Heart left ventricle (tissue), 16 donors: ENCODE measurements at regions not wholly inside any gene's neighbourhood (a gene's known extent, or its start where the extent isn't known, plus 50 kb on each side); places are given as distances from the start of the nearest gene placed in this dataset.

Source experiments
- ATAC-seq, 4 donors: fragments of 200-7000 bp; cut with Tn5 transposase; one replicate each; pipeline ENCODE4 v1.9.1; 2020 to 2022; ENCODE audit warnings: moderate library complexity in 4 of 4, mild to moderate bottlenecking in 3 of 4, moderate number of reproducible peaks in 1 of 4
- DNase-seq, 5 donors: peaks; one replicate each; pipeline ENCODE4 v3.0.0-alpha.2; 2020
- H3K27ac ChIP-seq, 12 donors: fragments of 200-600 bp; sonication (generic) in 4 of 12; one replicate each; pipeline versions ENCODE4 v1.5.0 to v1.8.0; 2016 to 2022; ENCODE audit warnings: mild to moderate bottlenecking in 2 of 12
- H3K27me3 ChIP-seq, 9 donors: fragments of 200-600 bp; sonication (generic) in 2 of 9; one replicate each; pipeline versions ENCODE4 v1.5.1 to v1.8.0; 2016 to 2022; ENCODE audit warnings: mild to moderate bottlenecking in 3 of 9
- H3K36me3 ChIP-seq, 9 donors: fragments of 200-600 bp; sonication (generic) in 2 of 9; one replicate each; pipeline versions ENCODE4 v1.5.0 to v1.8.0; 2018 to 2022; ENCODE audit warnings: mild to moderate bottlenecking in 2 of 9
- H3K4me1 ChIP-seq, 12 donors: fragments of 200-600 bp; sonication (generic) in 4 of 12; one replicate each; pipeline versions ENCODE4 v1.5.0 to v1.8.0; 2016 to 2022; ENCODE audit warnings: mild to moderate bottlenecking in 3 of 12
- H3K4me3 ChIP-seq, 12 donors: fragments of 200-600 bp; sonication (generic) in 4 of 12; one replicate each; pipeline versions ENCODE4 v1.5.0 to v1.8.0; 2017 to 2022; ENCODE audit warnings: mild to moderate bottlenecking in 9 of 12, moderate library complexity in 4 of 12
- H3K9me3 ChIP-seq, 12 donors: fragments of 200-600 bp; sonication (generic) in 4 of 12; one replicate each; pipeline versions ENCODE4 v1.5.0 to v1.8.0; 2016 to 2022; ENCODE audit warnings: mild to moderate bottlenecking in 1 of 12
- CTCF ChIP-seq, 12 donors: fragments of 200-600 bp; sonication (generic) in 4 of 12; IDR thresholded peaks; one replicate each; pipeline versions ENCODE4 v1.5.0 to v1.8.0; 2018 to 2022; ENCODE audit warnings: antibody characterized with exemption in 12 of 12, mild to moderate bottlenecking in 5 of 12
- POLR2A ChIP-seq, 2 donors: fragments of 450-650 bp; IDR thresholded peaks; one replicate each; pipeline ENCODE4 v1.6.1; 2017; ENCODE audit warnings: antibody characterized with exemption in 2 of 2, mild to moderate bottlenecking in 2 of 2, moderate library complexity in 2 of 2
- WGBS, 4 donors: extraction: QIAGEN DNeasy Blood & Tissue Kit in 2 of 4; methylation state at CpG; one replicate each; pipeline versions ENCODE4 v1.1.5 to v1.1.7; 2013 to 2018; 5-methylcytosine and 5-hydroxymethylcytosine counted together
- intact Hi-C, 10 donors: fragments of 100-400 bp; cut with DNase I; formaldehyde crosslinking; loops; one replicate each; pipeline versions ENCODE4 v1.11.1 to v1.14.2; 2022
- donor health status: ischemic (EF 13 %, LVEDD 7.1; RV severe dilation, severe dysfunction).
- donor health status: healthy with polysubstance abuse.
- donor health status: DM: no; HTN: yes; CAD: no.
- donor health status: DM: no; HTN: no; CAD: no.
- donor health status: ischemic (EF 25% LVEDD 6.9; RV normal size, moderate dysfunction).
- donor health status: ischemic (EF 25% LVEDD 5.7; RV mildly dilated, moderate dysfunction).
- donor health status: healthy.
- donor health status: DM: yes; HTN: yes; CAD: no.
- donor health status: ischemic (EF 35%, LVEDD 5.7; RV mildly dilated, moderate dysfunction).
- donor health status: nonischemic (EF 11% LVEDD 7.7; RV severe dilation, severe dysfunction).
- donor health status: DM: yes; HTN: yes; CAD: no.
- donor health status: PGD.
- donor health status: ischemic (EF 29% LVEDD 5.4; RV normal size, mild dysfunction).
- donor health status: nonischemic (EF 23%, LVEDD 6.1; RV moderate dilation, normal function).

GRCh38 chr2:64338910-64339500 lies 115.0 kb upstream of the LGALSL start:
- 82 to 95% (median 89%) methylated on average over 5 of the region's 5 CpGs for WGBS, 4 donors
- Histone ChIP-seq H3K36me3 (no peaks in the 10 kb centered on the region), H3K27ac (no peak overlapping the region), H3K27me3 (no peaks in the 10 kb centered on the region), H3K4me1 (no peaks in the 10 kb centered on the region), H3K9me3 (no peaks in the 10 kb centered on the region), H3K4me3 (no peak overlapping the region)
- DNase-seq: no peak
- TF ChIP-seq CTCF (IDR thresholded peaks at IDR 0.05) (no peak), POLR2A (IDR thresholded peaks at IDR 0.05) (no peak)
- no peak for ATAC-seq
- intact Hi-C loops: loop anchor here in 4 of 10 donors (10.0 kb wide), 3 partner anchors 116 to 536 kb away; partner anchors contain the start of gene LGALSL (in 1 of the 4)

- Histone ChIP-seq H3K27me3 (no peaks in the 10 kb centered on the region), H3K4me1 (no peaks in the 10 kb centered on the region), H3K27ac (no peak overlapping the region), H3K36me3 (no peaks in the 10 kb centered on the region), H3K9me3 (no peaks in the 10 kb centered on the region), H3K4me3 (no peak overlapping the region)
- intact Hi-C loops: no loop called here
- TF ChIP-seq CTCF (IDR thresholded peaks at IDR 0.05): no peak
- TF ChIP-seq POLR2A (IDR thresholded peaks at IDR 0.05): no peak
- ATAC-seq: no peak
- DNase-seq: no peak
- 81 to 92% (median 88%) methylated on average over 6 of the region's 6 CpGs for WGBS, 4 donors
Measured at GRCh38 chr2:64341461-64341860, 112.5 kb upstream of the LGALSL start.

- Histone ChIP-seq H3K27me3 (no peaks in the 10 kb centered on the region), H3K4me3 (no peak overlapping the region), H3K9me3 (no peaks in the 10 kb centered on the region), H3K36me3 (no peaks in the 10 kb centered on the region), H3K4me1 (no peaks in the 10 kb centered on the region), H3K27ac (no peak overlapping the region)
- TF ChIP-seq CTCF (IDR thresholded peaks at IDR 0.05) (no peak), POLR2A (IDR thresholded peaks at IDR 0.05) (no peak)
- no peak for DNase-seq
- WGBS, 4 donors: 85 to 90% (median 88%) methylated on average over 6 of the region's 6 CpGs
- no peak for ATAC-seq
- intact Hi-C loops: no loop called here
Measured at GRCh38 chr2:64342195-64343099, 111.5 kb upstream of the LGALSL start.

- intact Hi-C loops: no loop called here
- Histone ChIP-seq H3K27me3 (no peaks in the 10 kb centered on the region), H3K36me3 (no peaks in the 10 kb centered on the region), H3K27ac (no peak overlapping the region), H3K4me1 (no peaks in the 10 kb centered on the region), H3K4me3 (no peak overlapping the region), H3K9me3 (no peaks in the 10 kb centered on the region)
- TF ChIP-seq CTCF (IDR thresholded peaks at IDR 0.05) (no peak), POLR2A (IDR thresholded peaks at IDR 0.05) (no peak)
- ATAC-seq (no peak), DNase-seq (no peak)
- WGBS, 4 donors: 12 to 21% (median 15%) methylated on average over 1 of the region's 1 CpG
Measured at GRCh38 chr2:64344999-64345576, 108.9 kb upstream of the LGALSL start.
